ENCODE measurements at regions not wholly inside any gene's neighbourhood (a gene's known extent, or its start where the extent isn't known, plus 50 kb on each side); places are given as distances from the start of the nearest gene placed in this dataset.
A peak's percentile ranks its signal among the peaks of the same experiment; 100 is the strongest.

DNA sequence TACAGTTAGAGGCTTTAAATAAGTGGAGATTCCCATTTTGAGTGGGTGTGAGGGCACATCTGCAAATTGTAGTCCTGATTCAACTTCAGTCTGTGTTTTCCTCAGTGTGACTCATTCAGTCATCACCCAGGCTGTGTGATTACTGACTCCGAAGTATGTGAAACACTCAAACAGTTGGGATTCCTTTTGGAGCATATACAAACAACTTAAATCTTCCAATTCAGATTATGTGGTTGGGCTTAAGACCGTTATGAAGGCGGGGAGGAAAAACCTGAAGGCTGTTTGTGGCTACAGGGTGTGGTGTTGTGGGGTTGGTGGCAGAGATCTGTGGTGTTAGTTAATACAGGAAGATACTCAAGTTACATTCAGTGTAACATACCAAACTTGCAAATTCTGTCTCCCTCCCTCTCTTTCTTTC, 259.7 kb upstream of the FERD3L start:
- DNase-seq (ENCODE audit: low read depth): peak; percentile 99
- H3K4me3 ChIP-seq (ENCODE audit: control insufficient read depth, low read depth, low read length): peak overlapping the region; percentile 1
- no peak for TF ChIP-seq CTCF (conservative IDR thresholded peaks at IDR 0.05; ENCODE audit: control insufficient read depth, insufficient read depth, low read depth, low read length)

GRCh38 chr7:19403691-19404090, 258.5 kb upstream of the FERD3L start:
- TF ChIP-seq CTCF (conservative IDR thresholded peaks at IDR 0.05; ENCODE audit: control insufficient read depth, insufficient read depth, low read depth, low read length): no peak

DNA sequence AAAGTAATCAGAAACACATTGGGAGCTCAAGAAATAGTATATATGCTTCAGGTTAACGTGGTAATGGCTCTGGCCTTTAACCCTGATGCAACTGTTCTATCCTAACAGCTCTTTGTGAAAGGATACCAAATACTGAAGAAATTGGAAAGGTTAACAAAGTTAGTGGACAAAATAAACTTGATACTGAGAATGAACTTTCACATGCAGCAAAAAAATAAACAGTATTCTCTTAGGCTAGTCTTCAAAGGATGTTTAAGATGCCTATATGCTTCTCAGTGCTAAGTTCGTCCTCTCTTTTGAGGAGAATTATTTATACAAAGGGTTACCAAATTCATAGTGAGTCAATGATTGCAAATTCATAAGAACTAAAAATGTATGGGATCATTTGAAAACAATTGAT, 256.2 kb upstream of the FERD3L start:
- H3K4me3 ChIP-seq (ENCODE audit: control insufficient read depth, low read depth, low read length): no peak overlapping the region
- no peak for DNase-seq (ENCODE audit: low read depth)
- no peak for TF ChIP-seq CTCF (conservative IDR thresholded peaks at IDR 0.05; ENCODE audit: control insufficient read depth, insufficient read depth, low read depth, low read length)

More at GRCh38 chr7:19403691-19404090, 258.5 kb upstream of the FERD3L start:
- no peak for DNase-seq (ENCODE audit: low read depth)
- no peak overlapping the region for H3K4me3 ChIP-seq (ENCODE audit: control insufficient read depth, low read depth, low read length)

DNA sequence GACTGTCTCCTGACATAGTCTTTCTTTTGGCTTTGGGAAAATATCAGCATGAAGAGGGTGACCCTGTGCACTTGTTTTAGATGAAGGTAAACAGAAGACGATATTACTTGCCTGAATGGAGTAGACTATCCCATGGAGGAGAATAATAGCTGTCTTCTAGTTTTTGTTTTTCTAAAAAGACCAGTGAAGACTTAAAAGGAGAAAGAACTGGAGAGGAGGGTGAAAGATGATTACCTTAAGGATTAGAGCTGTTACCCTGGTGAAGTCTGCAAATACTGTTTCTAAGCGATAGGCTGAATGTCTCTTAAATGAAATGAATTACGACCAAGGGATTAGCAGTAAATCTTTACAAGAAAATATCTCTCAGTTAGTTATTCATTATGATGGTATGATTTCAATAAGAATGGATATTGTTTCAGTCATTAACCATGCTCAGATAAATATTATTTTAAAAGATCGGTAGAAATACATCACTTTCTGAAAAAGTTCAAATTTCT, 255.6 kb upstream of the FERD3L start:
- no peak for DNase-seq (ENCODE audit: low read depth)

DNA sequence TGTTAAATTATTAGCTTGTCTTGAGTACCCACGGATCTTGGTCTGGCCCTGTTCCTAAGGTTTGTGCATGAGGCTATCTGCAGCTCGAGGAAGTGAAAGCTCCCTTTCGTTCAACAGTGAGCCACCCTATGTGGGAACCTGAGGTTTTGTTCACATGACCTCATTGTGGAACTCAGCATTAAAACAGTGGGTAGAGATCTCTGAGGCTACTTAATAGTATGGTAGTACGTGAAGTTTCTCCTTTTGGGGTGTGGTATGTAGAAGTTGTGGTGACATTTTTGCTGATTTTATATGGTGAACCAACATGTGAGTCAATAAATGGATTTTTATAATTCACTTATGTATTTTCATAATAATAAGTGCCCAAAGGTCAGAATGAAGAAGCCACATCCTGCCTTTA, 252.7 kb upstream of the FERD3L start:
- no peak for TF ChIP-seq CTCF (conservative IDR thresholded peaks at IDR 0.05; ENCODE audit: control insufficient read depth, insufficient read depth, low read depth, low read length)
- H3K4me3 ChIP-seq (ENCODE audit: control insufficient read depth, low read depth, low read length): no peak overlapping the region
- DNase-seq (ENCODE audit: low read depth): peak; percentile 29

More for the DNA sequence above, 255.6 kb upstream of the FERD3L start:
- no peak for TF ChIP-seq CTCF (conservative IDR thresholded peaks at IDR 0.05; ENCODE audit: control insufficient read depth, insufficient read depth, low read depth, low read length)
- H3K4me3 ChIP-seq (ENCODE audit: control insufficient read depth, low read depth, low read length): no peak overlapping the region

DNA sequence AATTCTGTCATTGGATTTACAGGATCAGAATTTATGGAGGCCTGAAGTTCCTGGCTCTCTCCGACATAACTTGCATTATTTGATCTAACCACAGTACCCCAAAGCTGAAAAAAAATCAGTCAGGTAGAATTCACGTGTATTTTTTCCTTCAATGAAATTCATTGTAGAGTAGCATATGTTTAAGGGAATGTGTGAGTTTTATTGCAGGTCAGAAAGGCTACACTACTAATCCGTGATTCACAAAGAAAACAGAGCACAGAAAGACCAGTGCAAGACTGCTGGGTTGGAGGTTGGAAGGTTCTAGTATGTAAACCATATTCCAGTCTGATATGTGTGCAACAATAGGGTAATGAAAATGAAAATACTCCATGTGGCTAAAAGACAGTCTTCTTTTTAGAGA, 247.0 kb upstream of the FERD3L start:
- TF ChIP-seq CTCF (conservative IDR thresholded peaks at IDR 0.05; ENCODE audit: control insufficient read depth, insufficient read depth, low read depth, low read length): no peak
- peak; percentile 79 for DNase-seq (ENCODE audit: low read depth)
- no peak overlapping the region for H3K4me3 ChIP-seq (ENCODE audit: control insufficient read depth, low read depth, low read length)

GRCh38 chr7:19390795-19391194, 245.6 kb upstream of the FERD3L start:
- TF ChIP-seq CTCF (conservative IDR thresholded peaks at IDR 0.05; ENCODE audit: control insufficient read depth, insufficient read depth, low read depth, low read length): no peak

More at GRCh38 chr7:19390795-19391194, 245.6 kb upstream of the FERD3L start:
- DNase-seq (ENCODE audit: low read depth): no peak
- H3K4me3 ChIP-seq (ENCODE audit: control insufficient read depth, low read depth, low read length): no peak overlapping the region
